DOHH2 (cell line): ENCODE measurements at regions not wholly inside any gene's neighbourhood (a gene's known extent, or its start where the extent isn't known, plus 50 kb on each side); places are given as distances from the start of the nearest gene placed in this dataset.

ENCODE experiments used
- H3F3A ChIP-seq: fragments of 200-600 bp; sonication (generic), shearing (Covaris generic); 2 replicates; pipeline ENCODE4 v1.6.0; 2016; ENCODE audit warnings: antibody characterized with exemption, mild to moderate bottlenecking; ENCODE audit not compliant: control insufficient read depth, insufficient read depth
- H3K27ac ChIP-seq: fragments of 200-600 bp; sonication (generic); 2 replicates; pipeline ENCODE4 v1.5.1; 2014; ENCODE audit warnings: low read depth, mild to moderate bottlenecking, low read length, moderate library complexity
- H3K27me3 ChIP-seq: fragments of 200-600 bp; sonication (generic); 2 replicates; pipeline ENCODE4 v1.6.1; 2014; ENCODE audit warnings: mild to moderate bottlenecking, low read length, mixed read lengths; ENCODE audit not compliant: control insufficient read depth
- H3K36me3 ChIP-seq: fragments of 200-600 bp; sonication (generic); 2 replicates; pipeline ENCODE4 v1.6.1; 2014; ENCODE audit warnings: mild to moderate bottlenecking, low read length, moderate library complexity, mixed read lengths; ENCODE audit not compliant: control insufficient read depth
- H3K4me1 ChIP-seq: fragments of 200-600 bp; sonication (generic); 2 replicates; pipeline ENCODE4 v1.6.1; 2014; ENCODE audit warnings: mild to moderate bottlenecking, low read length, mixed read lengths; ENCODE audit not compliant: control insufficient read depth
- H3K4me2 ChIP-seq: fragments of 200-600 bp; sonication (generic); 2 replicates; pipeline ENCODE4 v1.6.0; 2014; ENCODE audit warnings: mild to moderate bottlenecking, low read length, moderate library complexity
- H3K4me3 ChIP-seq: fragments of 200-600 bp; sonication (generic); 2 replicates; pipeline ENCODE4 v1.5.1; 2014; ENCODE audit warnings: mild to moderate bottlenecking, low read length, mixed read lengths
- H3K79me2 ChIP-seq: fragments of 200-600 bp; sonication (generic); 2 replicates; pipeline ENCODE4 v1.6.1; 2014; ENCODE audit warnings: mild to moderate bottlenecking, low read length, mixed read lengths; ENCODE audit not compliant: control insufficient read depth
- H3K9me2 ChIP-seq: fragments of 200-600 bp; sonication (generic); replicated peaks from 2 replicates; pipeline ENCODE4 v1.6.1; 2014; ENCODE audit warnings: mild to moderate bottlenecking, low read length, mixed read lengths; ENCODE audit not compliant: control insufficient read depth
- H3K9me3 ChIP-seq: fragments of 200-600 bp; sonication (generic); 2 replicates; pipeline ENCODE4 v1.6.1; 2014; ENCODE audit warnings: antibody characterized with exemption, low read length, mixed read lengths; ENCODE audit not compliant: control insufficient read depth, insufficient read depth
- H4K20me1 ChIP-seq: fragments of 200-600 bp; sonication (generic); 2 replicates; pipeline ENCODE4 v1.6.0; 2014; ENCODE audit warnings: low read depth, mild to moderate bottlenecking, antibody characterized with exemption, low read length, moderate library complexity; ENCODE audit not compliant: control insufficient read depth, insufficient read depth
- CTCF ChIP-seq: fragments of 200-600 bp; sonication (generic); IDR thresholded peaks from one replicate; pipeline ENCODE4 v1.5.1; 2014; ENCODE audit warnings: antibody characterized with exemption, mild to moderate bottlenecking, low read depth, low read length; ENCODE audit not compliant: poor library complexity, severe bottlenecking
- EZH2phosphoT487 ChIP-seq: fragments of 200-600 bp; sonication (generic); IDR thresholded peaks from 2 replicates; pipeline ENCODE4 v1.6.1; 2017; ENCODE audit warnings: borderline replicate concordance, mild to moderate bottlenecking, antibody characterized with exemption, low read length, moderate library complexity, mixed read lengths

- no peaks in the 10 kb centered on the region for H3K36me3 ChIP-seq
- H3F3A ChIP-seq: no peaks in the 10 kb centered on the region
- no peaks in the 10 kb centered on the region for H3K79me2 ChIP-seq
- TF ChIP-seq EZH2phosphoT487 (no peak), CTCF (no peak)
- H3K4me1 ChIP-seq: no peaks in the 10 kb centered on the region
- no peaks in the 10 kb centered on the region for H3K9me3 ChIP-seq
- H3K4me2 ChIP-seq: no peak overlapping the region
- H3K4me3 ChIP-seq: no peak overlapping the region
- H3K9me2 ChIP-seq: no peaks in the 10 kb centered on the region
- H4K20me1 ChIP-seq: no peaks in the 10 kb centered on the region
- H3K27me3 ChIP-seq: no peaks in the 10 kb centered on the region
- no peak overlapping the region for H3K27ac ChIP-seq
Observed at GRCh38 chr13:28559636-28560259, 64.8 kb upstream of the FLT1 start.

- Histone ChIP-seq H3K36me3 (no peaks in the 10 kb centered on the region), H3K9me2 (no peaks in the 10 kb centered on the region), H3K27me3 (no peaks in the 10 kb centered on the region), H3K4me2 (no peak overlapping the region), H3K79me2 (no peaks in the 10 kb centered on the region), H4K20me1 (no peaks in the 10 kb centered on the region), H3K4me1 (no peaks in the 10 kb centered on the region), H3K9me3 (no peaks in the 10 kb centered on the region), H3K27ac (no peak overlapping the region), H3F3A (no peaks in the 10 kb centered on the region), H3K4me3 (no peak overlapping the region)
- no peak for TF ChIP-seq EZH2phosphoT487
- TF ChIP-seq CTCF: no peak
Observed at GRCh38 chr13:28558567-28558966, 63.6 kb upstream of the FLT1 start.

GRCh38 chr13:28557725-28558520 lies 63.0 kb upstream of the FLT1 start:
- H3K4me2 ChIP-seq: no peak overlapping the region
- H3K36me3 ChIP-seq: no peaks in the 10 kb centered on the region
- no peak overlapping the region for H3K4me3 ChIP-seq
- no peaks in the 10 kb centered on the region for H3K9me2 ChIP-seq
- H3K27me3 ChIP-seq: no peaks in the 10 kb centered on the region
- TF ChIP-seq EZH2phosphoT487 (no peak), CTCF (no peak)
- no peak overlapping the region for H3K27ac ChIP-seq
- H3K4me1 ChIP-seq: no peaks in the 10 kb centered on the region
- H3F3A ChIP-seq: no peaks in the 10 kb centered on the region
- H3K79me2 ChIP-seq: no peaks in the 10 kb centered on the region
- no peaks in the 10 kb centered on the region for H3K9me3 ChIP-seq
- no peaks in the 10 kb centered on the region for H4K20me1 ChIP-seq
